ENCODE measurements at regions not wholly inside any gene's neighbourhood (a gene's known extent, or its start where the extent isn't known, plus 50 kb on each side); places are given as distances from the start of the nearest gene placed in this dataset.

- TF ChIP-seq MAX (IDR thresholded peaks at IDR 0.05; ENCODE audit: insufficient read depth, insufficient read length), result no peak
- no peak for TF ChIP-seq POLR2A (IDR thresholded peaks at IDR 0.05; ENCODE audit: low read depth, low read length)
- Histone ChIP-seq H3K9me1 (replicated peaks; ENCODE audit: control insufficient read depth, extremely low read depth, insufficient read depth, low read length) (no peaks in the 10 kb centered on the region), H2AFZ (ENCODE audit: low read depth, low read length) (no peak overlapping the region), H3K4me2 (ENCODE audit: insufficient read depth, low read length) (no peak overlapping the region), H3K4me3 (replicated peaks in 1 of 3; ENCODE audit: insufficient read depth in 1 of 3, low read depth in 1 of 3, low read length in 3 of 3) (no peak overlapping the region), H3K27ac (ENCODE audit: insufficient read depth, low read depth, low read length) (no peak overlapping the region), H3K9me3 (replicated peaks; ENCODE audit: control insufficient read depth, insufficient read depth, low read length) (no peaks in the 10 kb centered on the region), H3K9ac (replicated peaks; ENCODE audit: extremely low read depth, insufficient read depth, low read length) (no peak overlapping the region), H3K79me2 (ENCODE audit: control insufficient read depth, insufficient read depth, low read length) (no peaks in the 10 kb centered on the region), H3K27me3 (ENCODE audit: control insufficient read depth in 2 of 2, insufficient read depth in 2 of 2, low read length in 2 of 2) (no peaks in the 10 kb centered on the region), H4K20me1 (replicated peaks; ENCODE audit: control insufficient read depth, extremely low read depth, insufficient read depth, low read length) (no peaks in the 10 kb centered on the region), H3K4me1 (ENCODE audit: control insufficient read depth, extremely low read depth, insufficient read depth, low read length) (peaks cover 31% of the 10 kb centered on the region), H3K36me3 (ENCODE audit: control insufficient read depth in 2 of 2, extremely low read depth in 1 of 2, insufficient read depth in 2 of 2, low read length in 2 of 2) (no peaks in the 10 kb centered on the region)
- FAIRE-seq, result no peak
- no TSS peak for BruUV-seq (replicated peaks)
- CTCF ChIA-PET, result interaction anchor here (1.0 kb wide), 1 partner anchor 111 kb away, joined by 3 read pairs; no protein-coding TSS in a partner anchor
- DNase-seq (ENCODE audit: low read depth, low spot score), result no peak
- dilution Hi-C loops (cut with MboI; ENCODE audit: extremely low pct_ligation_motif_present, low sequenced_read_pairs), result no loop called here
- POLR2A ChIA-PET, result no interaction called here
- intact Hi-C loops (cut with micrococcal nuclease), result loop anchor here (2.0 kb wide), 1 partner anchor 1401 kb away; no protein-coding TSS in a partner anchor
Measured at GRCh38 chr9:14435871-14436270, 121.9 kb upstream of the NFIB start.

GRCh38 chr9:14434971-14435718 lies 121.2 kb upstream of the NFIB start:
- H3K4me2 ChIP-seq (ENCODE audit: insufficient read depth, low read length), result no peak overlapping the region
- no peak overlapping the region for H3K9ac ChIP-seq (replicated peaks; ENCODE audit: extremely low read depth, insufficient read depth, low read length)
- intact Hi-C loops (cut with micrococcal nuclease), result loop anchor here (1.0 to 5.0 kb wide), 6 partner anchors 163 to 1400 kb away; no protein-coding TSS in a partner anchor
- FAIRE-seq (no peak), DNase-seq (ENCODE audit: low read depth, low spot score) (no peak)
- BruUV-seq (replicated peaks), result no TSS peak
- no peak overlapping the region for H3K27ac ChIP-seq (ENCODE audit: insufficient read depth, low read depth, low read length)
- H3K9me3 ChIP-seq (replicated peaks; ENCODE audit: control insufficient read depth, insufficient read depth, low read length), result no peaks in the 10 kb centered on the region
- POLR2A ChIA-PET, result no interaction called here
- no peaks in the 10 kb centered on the region for H3K36me3 ChIP-seq (ENCODE audit: control insufficient read depth in 2 of 2, extremely low read depth in 1 of 2, insufficient read depth in 2 of 2, low read length in 2 of 2)
- no peak overlapping the region for H3K4me3 ChIP-seq (replicated peaks in 1 of 3; ENCODE audit: insufficient read depth in 1 of 3, low read depth in 1 of 3, low read length in 3 of 3)
- no peaks in the 10 kb centered on the region for H3K9me1 ChIP-seq (replicated peaks; ENCODE audit: control insufficient read depth, extremely low read depth, insufficient read depth, low read length)
- CTCF ChIA-PET, result interaction anchor here (1.0 to 2.6 kb wide), 10 partner anchors 8 to 1401 kb away, joined by 3 to 33 read pairs (median 4); no protein-coding TSS in a partner anchor
- no peak overlapping the region for H2AFZ ChIP-seq (ENCODE audit: low read depth, low read length)
- no peaks in the 10 kb centered on the region for H3K79me2 ChIP-seq (ENCODE audit: control insufficient read depth, insufficient read depth, low read length)
- peaks cover 31% of the 10 kb centered on the region for H3K4me1 ChIP-seq (ENCODE audit: control insufficient read depth, extremely low read depth, insufficient read depth, low read length)
- dilution Hi-C loops (cut with MboI; ENCODE audit: extremely low pct_ligation_motif_present, low sequenced_read_pairs), result no loop called here
- H4K20me1 ChIP-seq (replicated peaks; ENCODE audit: control insufficient read depth, extremely low read depth, insufficient read depth, low read length), result no peaks in the 10 kb centered on the region
- H3K27me3 ChIP-seq (ENCODE audit: control insufficient read depth in 2 of 2, insufficient read depth in 2 of 2, low read length in 2 of 2), result no peaks in the 10 kb centered on the region
- no peak for TF ChIP-seq EZH2 (IDR thresholded peaks at IDR 0.05; ENCODE audit: borderline replicate concordance, low read depth, low read length, severe bottlenecking)
- no peak for TF ChIP-seq JUN (IDR thresholded peaks at IDR 0.05; ENCODE audit: borderline replicate concordance, insufficient read depth, insufficient read length, low read depth)
- TF ChIP-seq POLR2A (IDR thresholded peaks at IDR 0.05; ENCODE audit: low read depth, low read length), result no peak
